Transverse colon (tissue), 4 donors: ENCODE measurements at regions not wholly inside any gene's neighbourhood (a gene's known extent, or its start where the extent isn't known, plus 50 kb on each side); places are given as distances from the start of the nearest gene placed in this dataset.

ENCODE experiments used
- DNase-seq: peaks from one replicate; pipeline ENCODE4 v3.0.0-alpha.2; 2019
- H3K27ac ChIP-seq, 4 donors: fragments of 200-600 bp; sonication (generic); 2 replicates each; pipeline ENCODE4 v1.5.1; 2016 to 2018; ENCODE audit warnings: inconsistent platforms in 4 of 4
- H3K27me3 ChIP-seq: fragments of 200-600 bp; sonication (generic); 2 replicates; pipeline ENCODE4 v1.5.1; 2017; ENCODE audit warnings: inconsistent platforms
- H3K36me3 ChIP-seq, 4 donors: fragments of 200-600 bp; sonication (generic); 2 replicates each; pipeline ENCODE4 v1.5.1; 2017 to 2019; ENCODE audit warnings: inconsistent platforms in 4 of 4
- H3K4me1 ChIP-seq, 4 donors: fragments of 200-600 bp; sonication (generic); 2 replicates each; pipeline ENCODE4 v1.5.1; 2017 to 2020; ENCODE audit warnings: inconsistent platforms in 4 of 4
- H3K4me3 ChIP-seq, 4 donors: fragments of 200-600 bp; sonication (generic); 1 replicate in 1 of 4; 2 replicates in 3 of 4; pipeline versions ENCODE4 v1.5.1 to v1.6.1; 2017 to 2019; ENCODE audit warnings: inconsistent platforms in 4 of 4
- H3K9me3 ChIP-seq, 2 donors: fragments of 200-600 bp; sonication (generic); 2 replicates each; pipeline ENCODE4 v1.5.1; 2017 to 2019; ENCODE audit warnings: inconsistent platforms in 2 of 2
- EP300 ChIP-seq: sonication (generic); formaldehyde crosslinking; IDR thresholded peaks from one replicate; pipeline ENCODE4 v1.6.1; 2017; ENCODE audit warnings: antibody characterized with exemption, low read depth
- POLR2A ChIP-seq: fragments of 450-650 bp; IDR thresholded peaks from one replicate; pipeline ENCODE4 v1.6.1; 2016; ENCODE audit warnings: antibody characterized with exemption, mild to moderate bottlenecking, moderate library complexity
- POLR2AphosphoS5 ChIP-seq, 3 donors: sonication (generic); formaldehyde crosslinking; IDR thresholded peaks; one replicate each; pipeline ENCODE4 v1.6.1; 2016; ENCODE audit warnings: antibody characterized with exemption in 3 of 3
- WGBS, 2 donors: methylation state at CpG; one replicate each; pipeline ENCODE4 v1.1.5; 2018; ENCODE audit warnings: low coverage in 1 of 2; 5-methylcytosine and 5-hydroxymethylcytosine counted together
- in situ Hi-C, 4 donors: fragments of 200-750 bp; cut with MboI; loops; one replicate each; pipeline versions ENCODE4 v1.15.0 to v1.15.1; 2017; ENCODE audit warnings: low sequenced_read_pairs in 3 of 4, low pct_ligation_motif_present in 1 of 4, low pct_unique_long_range_greater_than_20kb in 1 of 4
- intact Hi-C: fragments of 100-400 bp; cut with DNase I; formaldehyde crosslinking; loops from one replicate; pipeline ENCODE4 v1.15.1; 2023; ENCODE audit warnings: low total_unique reads
- TF ChIP-seq, protein P1 (sequence below), 5 experiments: fragments of 200-600 bp in 3 of 5; fragments of 450-650 bp in 2 of 5; sonication (generic) in 3 of 5; IDR thresholded peaks; 1 replicate in 2 of 5; 2 replicates in 3 of 5; pipeline ENCODE4 v1.5.1; 2016 to 2017; ENCODE audit warnings: antibody characterized with exemption in 5 of 5, inconsistent platforms in 3 of 5, mild to moderate bottlenecking in 2 of 5, moderate library complexity in 1 of 5

DNA sequence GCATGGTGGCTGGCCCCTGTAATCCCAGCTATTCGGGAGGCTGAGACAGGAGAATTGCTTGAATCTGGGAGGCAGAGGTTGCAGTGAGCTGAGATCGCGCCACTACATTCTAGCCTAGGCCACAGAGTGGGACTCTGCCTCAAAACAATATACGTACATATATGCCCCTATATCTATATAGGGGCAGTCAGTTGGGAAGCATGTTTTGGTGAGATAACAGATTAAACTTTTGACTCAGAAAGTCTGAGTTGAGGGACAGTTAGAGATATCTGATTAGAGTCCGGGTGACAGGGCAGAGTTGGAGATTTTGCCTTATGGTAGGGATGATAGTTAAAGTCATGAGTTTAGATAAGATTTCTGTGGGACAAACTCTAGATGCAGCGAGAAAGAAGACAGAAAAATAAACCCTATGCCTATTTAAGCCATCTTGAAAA lies 71.8 kb upstream of the ALDH1A1 start:
- no peaks in the 10 kb centered on the region for H3K36me3 ChIP-seq
- no peak for DNase-seq
- intact Hi-C loops (loop anchor here (5.0 to 10.0 kb wide), 2 partner anchors 60 to 167 kb away; no protein-coding TSS in a partner anchor), in situ Hi-C loops (loop anchor here in 3 of 4 donors (25.0 kb wide), 1 partner anchor 162 kb away; no protein-coding TSS in a partner anchor)
- H3K9me3 ChIP-seq, result no peaks in the 10 kb centered on the region
- no peak for TF ChIP-seq POLR2AphosphoS5 (IDR thresholded peaks at IDR 0.05)
- no peak for TF ChIP-seq POLR2A
- TF ChIP-seq EP300, result no peak
- TF ChIP-seq, protein P1, sequence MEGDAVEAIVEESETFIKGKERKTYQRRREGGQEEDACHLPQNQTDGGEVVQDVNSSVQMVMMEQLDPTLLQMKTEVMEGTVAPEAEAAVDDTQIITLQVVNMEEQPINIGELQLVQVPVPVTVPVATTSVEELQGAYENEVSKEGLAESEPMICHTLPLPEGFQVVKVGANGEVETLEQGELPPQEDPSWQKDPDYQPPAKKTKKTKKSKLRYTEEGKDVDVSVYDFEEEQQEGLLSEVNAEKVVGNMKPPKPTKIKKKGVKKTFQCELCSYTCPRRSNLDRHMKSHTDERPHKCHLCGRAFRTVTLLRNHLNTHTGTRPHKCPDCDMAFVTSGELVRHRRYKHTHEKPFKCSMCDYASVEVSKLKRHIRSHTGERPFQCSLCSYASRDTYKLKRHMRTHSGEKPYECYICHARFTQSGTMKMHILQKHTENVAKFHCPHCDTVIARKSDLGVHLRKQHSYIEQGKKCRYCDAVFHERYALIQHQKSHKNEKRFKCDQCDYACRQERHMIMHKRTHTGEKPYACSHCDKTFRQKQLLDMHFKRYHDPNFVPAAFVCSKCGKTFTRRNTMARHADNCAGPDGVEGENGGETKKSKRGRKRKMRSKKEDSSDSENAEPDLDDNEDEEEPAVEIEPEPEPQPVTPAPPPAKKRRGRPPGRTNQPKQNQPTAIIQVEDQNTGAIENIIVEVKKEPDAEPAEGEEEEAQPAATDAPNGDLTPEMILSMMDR (IDR thresholded peaks at IDR 0.05), result no peak
- H3K27me3 ChIP-seq, result no peaks in the 10 kb centered on the region
- H3K27ac ChIP-seq, result no peak overlapping the region
- WGBS, 2 donors, result 95% methylated on average over 5 to 6 of the region's 6 CpGs
- no peak overlapping the region for H3K4me3 ChIP-seq
- H3K4me1 ChIP-seq, result peaks cover 0 to 7% (median 6%) of the 10 kb centered on the region in 4 donors

DNA sequence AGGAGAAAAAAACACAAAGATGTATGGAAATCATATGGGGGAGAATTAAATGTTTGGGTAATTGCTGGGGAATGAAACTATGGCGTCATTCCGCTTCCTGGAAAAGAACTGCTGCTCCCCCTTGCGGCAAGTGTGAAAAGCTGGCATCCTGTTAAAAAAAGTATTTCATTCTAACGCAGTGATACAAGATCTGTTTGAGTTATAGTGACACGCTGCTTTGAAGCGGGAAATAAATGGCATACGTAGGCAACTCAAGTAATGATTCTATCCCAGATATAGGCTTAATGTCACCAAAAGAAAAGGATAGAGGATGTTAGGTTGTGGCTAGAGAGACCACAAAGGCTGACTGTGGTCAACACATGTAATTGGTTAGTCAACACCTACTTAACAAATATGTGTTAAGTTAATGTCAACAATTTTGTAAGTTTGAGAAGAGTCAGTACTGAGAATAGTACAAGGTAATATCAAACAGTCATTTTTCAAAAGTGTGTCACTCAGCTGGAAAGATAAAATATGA lies 70.2 kb upstream of the ALDH1A1 start:
- WGBS, 2 donors, result 0 to 7% methylated on average over 7 of the region's 7 CpGs
- H3K4me1 ChIP-seq, result peaks cover 0 to 7% (median 6%) of the 10 kb centered on the region in 4 donors
- in situ Hi-C loops (loop anchor here in 3 of 4 donors (25.0 kb wide), 1 partner anchor 161 kb away; no protein-coding TSS in a partner anchor), intact Hi-C loops (loop anchor here (5.0 to 10.0 kb wide), 2 partner anchors 62 to 166 kb away; no protein-coding TSS in a partner anchor)
- no peaks in the 10 kb centered on the region for H3K36me3 ChIP-seq
- peak overlapping the region in 3 of 4 donors; percentile 20 to 38 (median 30) for H3K27ac ChIP-seq
- no peaks in the 10 kb centered on the region for H3K9me3 ChIP-seq
- H3K27me3 ChIP-seq, result no peaks in the 10 kb centered on the region
- DNase-seq, result peak; percentile 67
- TF ChIP-seq POLR2A, result no peak
- no peak for TF ChIP-seq EP300
- TF ChIP-seq POLR2AphosphoS5 (IDR thresholded peaks at IDR 0.05), result peak in 1 of 3 donors; percentile 33
- TF ChIP-seq, protein P1 (IDR thresholded peaks at IDR 0.05), result peak; percentile 79 to 89 (median 86)
- H3K4me3 ChIP-seq, result no peak overlapping the region

DNA sequence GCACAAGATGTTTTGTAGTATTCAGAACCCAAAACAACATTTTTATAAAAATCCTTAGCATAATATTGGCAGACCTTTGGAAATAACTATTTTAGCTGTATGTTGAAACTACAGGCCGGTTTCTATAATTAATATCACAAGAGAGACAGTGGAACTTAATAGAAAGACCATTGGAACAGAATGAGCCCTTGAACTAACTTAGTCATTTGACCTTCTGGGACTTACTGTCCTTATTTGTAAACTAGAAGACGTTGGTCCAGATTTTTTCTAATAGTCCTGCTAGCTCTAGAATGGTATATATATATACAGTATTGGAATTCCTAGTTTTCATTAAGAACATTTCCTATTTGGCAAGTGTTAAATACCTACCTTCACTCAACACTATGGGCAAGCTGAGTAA lies 69.5 kb upstream of the ALDH1A1 start:
- 61 to 84% methylated on average over 2 of the region's 2 CpGs for WGBS, 2 donors
- Histone ChIP-seq H3K9me3 (no peaks in the 10 kb centered on the region), H3K27ac (peak overlapping the region in 1 of 4 donors; percentile 30), H3K4me3 (no peak overlapping the region), H3K4me1 (peaks cover 0 to 7% (median 6%) of the 10 kb centered on the region in 4 donors), H3K36me3 (no peaks in the 10 kb centered on the region), H3K27me3 (no peaks in the 10 kb centered on the region)
- no peak for TF ChIP-seq POLR2A
- TF ChIP-seq, protein P1 (IDR thresholded peaks at IDR 0.05), result no peak
- no peak for TF ChIP-seq EP300
- TF ChIP-seq POLR2AphosphoS5 (IDR thresholded peaks at IDR 0.05), result no peak
- in situ Hi-C loops, result loop anchor here in 3 of 4 donors (25.0 kb wide), 1 partner anchor 160 kb away; no protein-coding TSS in a partner anchor
- no peak for DNase-seq
- intact Hi-C loops, result loop anchor here (5.0 to 10.0 kb wide), 2 partner anchors 62 to 165 kb away; no protein-coding TSS in a partner anchor

DNA sequence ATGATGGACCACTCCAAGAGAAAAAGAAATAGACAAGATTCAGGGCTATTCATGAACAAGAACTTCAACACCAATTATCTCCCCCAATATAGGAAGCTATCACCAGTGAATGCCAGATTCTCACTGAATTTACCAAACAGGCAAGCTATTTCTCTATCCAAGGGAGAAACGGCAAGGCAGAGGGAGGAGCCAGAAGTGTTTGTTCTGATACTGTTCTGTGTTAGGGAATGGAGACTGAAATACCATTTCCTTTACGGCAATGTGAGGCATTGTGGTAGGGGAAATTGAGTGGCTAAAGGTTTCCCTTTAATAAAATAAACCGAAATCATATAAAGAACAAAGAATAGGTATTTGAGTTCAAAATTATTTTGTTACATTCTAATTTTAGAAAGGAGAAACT lies 68.0 kb upstream of the ALDH1A1 start:
- no peak for DNase-seq
- Histone ChIP-seq H3K4me3 (no peak overlapping the region), H3K36me3 (no peaks in the 10 kb centered on the region), H3K9me3 (no peaks in the 10 kb centered on the region), H3K4me1 (peaks cover 0 to 7% (median 6%) of the 10 kb centered on the region in 4 donors), H3K27me3 (no peaks in the 10 kb centered on the region), H3K27ac (no peak overlapping the region)
- 47 to 82% methylated on average over 3 of the region's 3 CpGs for WGBS, 2 donors
- intact Hi-C loops, result loop anchor here (5.0 to 10.0 kb wide), 2 partner anchors 64 to 164 kb away; no protein-coding TSS in a partner anchor
- TF ChIP-seq POLR2A, result no peak
- TF ChIP-seq POLR2AphosphoS5 (IDR thresholded peaks at IDR 0.05), result no peak
- no peak for TF ChIP-seq EP300
- TF ChIP-seq, protein P1 (IDR thresholded peaks at IDR 0.05), result no peak
- in situ Hi-C loops, result loop anchor here in 3 of 4 donors (25.0 kb wide), 1 partner anchor 159 kb away; no protein-coding TSS in a partner anchor
